Endothelial cell of umbilical vein (primary cell): ENCODE measurements at regions not wholly inside any gene's neighbourhood (a gene's known extent, or its start where the extent isn't known, plus 50 kb on each side); places are given as distances from the start of the nearest gene placed in this dataset.

Experiments used
- BruUV-seq: library from RNA; stranded (reverse); fragments of 400-500 nt; replicated peaks from 2 replicates; lab custom pipeline; 2021; lab: Mats Ljungman, UMichigan
- CTCF ChIA-PET: fragments of 300-600, 350-600 bp; sonication (Branson Sonifier 250); formaldehyde crosslinking; loops from one replicate; lab custom pipeline; 2021; ENCODE audit warnings: antibody characterized with exemption, inconsistent platforms; lab: Charles Lee
- POLR2A ChIA-PET: fragments of 300-600, 350-600 bp; sonication (Branson Sonifier 250); formaldehyde crosslinking; loops from one replicate; lab custom pipeline; 2021; ENCODE audit warnings: antibody characterized with exemption, inconsistent platforms; lab: Charles Lee
- DNase-seq: peaks from one replicate; pipeline ENCODE4 v3.0.0-alpha.2; 2011; ENCODE audit warnings: low read depth, low spot score
- FAIRE-seq: peaks from 2 replicates; lab custom pipeline; 2011; peaks lifted over from hg19 to GRCh38; lab: Jason Lieb, UNC
- H2AFZ ChIP-seq: 2 replicates; pipeline ENCODE4 v1.6.0; 2012; ENCODE audit warnings: low read depth, low read length, control low read depth, inconsistent platforms
- H3K27ac ChIP-seq: 2 replicates; pipeline ENCODE4 v1.5.1; 2011; ENCODE audit warnings: low read depth, mild to moderate bottlenecking, control low read depth, low read length, moderate library complexity; ENCODE audit not compliant: insufficient read depth
- H3K27me3 ChIP-seq, 2 experiments: 2 replicates each; pipeline versions ENCODE4 v1.6.0 to v1.6.1; 2011; ENCODE audit warnings: low read length in 2 of 2, mixed read lengths in 1 of 2; ENCODE audit not compliant: control insufficient read depth in 2 of 2, insufficient read depth in 2 of 2
- H3K36me3 ChIP-seq, 2 experiments: 2 replicates in 1 of 2; 3 replicates in 1 of 2; pipeline ENCODE4 v1.5.1; 2011; ENCODE audit warnings: low read length in 2 of 2, mild to moderate bottlenecking in 1 of 2, moderate library complexity in 1 of 2; ENCODE audit not compliant: control insufficient read depth in 2 of 2, insufficient read depth in 2 of 2; ENCODE audit errors: extremely low read depth in 1 of 2
- H3K4me1 ChIP-seq: 3 replicates; pipeline ENCODE4 v1.5.1; 2011; ENCODE audit warnings: mild to moderate bottlenecking, low read length; ENCODE audit not compliant: control insufficient read depth, insufficient read depth; ENCODE audit errors: extremely low read depth
- H3K4me2 ChIP-seq: 2 replicates; pipeline ENCODE4 v1.6.1; 2011; ENCODE audit warnings: low read length, control low read depth, mixed read lengths; ENCODE audit not compliant: insufficient read depth
- H3K4me3 ChIP-seq, 3 experiments: fragments of 200-600 bp in 1 of 3; sonication (generic), shearing (Covaris generic) in 1 of 3; replicated peaks in 1 of 3; 2 replicates each; pipeline ENCODE4 v1.5.1; 2011 to 2016; ENCODE audit warnings: control low read depth in 3 of 3, low read length in 3 of 3, mild to moderate bottlenecking in 2 of 3, inconsistent platforms in 1 of 3, low read depth in 1 of 3, moderate library complexity in 1 of 3; ENCODE audit not compliant: insufficient read depth in 1 of 3
- H3K79me2 ChIP-seq: 2 replicates; pipeline ENCODE4 v1.6.0; 2012; ENCODE audit warnings: low read length, inconsistent platforms; ENCODE audit not compliant: control insufficient read depth, insufficient read depth
- H3K9ac ChIP-seq: replicated peaks from 2 replicates; pipeline ENCODE3; 2011; ENCODE audit warnings: low read length, control low read depth; ENCODE audit not compliant: insufficient read depth; ENCODE audit errors: extremely low read depth
- H3K9me1 ChIP-seq: replicated peaks from 3 replicates; pipeline ENCODE4 v1.6.0; 2011; ENCODE audit warnings: mild to moderate bottlenecking, low read length; ENCODE audit not compliant: control insufficient read depth, insufficient read depth; ENCODE audit errors: extremely low read depth
- H3K9me3 ChIP-seq: replicated peaks from 2 replicates; pipeline ENCODE4 v1.5.1; 2012; ENCODE audit warnings: low read length, inconsistent platforms; ENCODE audit not compliant: control insufficient read depth, insufficient read depth
- H4K20me1 ChIP-seq: replicated peaks from 2 replicates; pipeline ENCODE3; 2011; ENCODE audit warnings: mild to moderate bottlenecking, low read length; ENCODE audit not compliant: control insufficient read depth, insufficient read depth; ENCODE audit errors: extremely low read depth
- CTCF ChIP-seq, 2 donors: IDR thresholded peaks; 1 replicate in 1 of 2; 2 replicates in 1 of 2; pipeline ENCODE4 v1.5.1; 2011; ENCODE audit warnings: low read length in 2 of 2, mild to moderate bottlenecking in 2 of 2, moderate library complexity in 2 of 2, control low read depth in 1 of 2, inconsistent platforms in 1 of 2, low read depth in 1 of 2; ENCODE audit not compliant: insufficient read depth in 1 of 2; ENCODE audit errors: extremely low read depth in 1 of 2
- EZH2 ChIP-seq: IDR thresholded peaks from 2 replicates; pipeline ENCODE4 v1.6.1; 2012; ENCODE audit warnings: borderline replicate concordance, low read depth, mild to moderate bottlenecking, moderate library complexity, low read length, inconsistent platforms; ENCODE audit not compliant: severe bottlenecking
- FOS ChIP-seq: IDR thresholded peaks from 2 replicates; pipeline ENCODE4 v1.6.1; 2011; ENCODE audit warnings: mild to moderate bottlenecking, low read length, moderate library complexity, borderline replicate concordance; ENCODE audit not compliant: insufficient read depth
- GATA2 ChIP-seq: IDR thresholded peaks from 2 replicates; pipeline ENCODE4 v1.7.0; 2011; ENCODE audit warnings: low read depth, mild to moderate bottlenecking, moderate library complexity, mixed read lengths, low read length; ENCODE audit not compliant: insufficient read length, insufficient read depth
- JUN ChIP-seq: IDR thresholded peaks from 2 replicates; pipeline ENCODE4 v1.6.1; 2011; ENCODE audit warnings: borderline replicate concordance, low read depth; ENCODE audit not compliant: insufficient read length, insufficient read depth
- MYC ChIP-seq: IDR thresholded peaks from one replicate; pipeline ENCODE4 v1.6.1; 2011; ENCODE audit warnings: mild to moderate bottlenecking, low read depth, low read length
- POLR2A ChIP-seq: IDR thresholded peaks from 2 replicates; pipeline ENCODE4 v1.6.1; 2012; ENCODE audit warnings: low read depth, mild to moderate bottlenecking, control low read depth, low read length
- POLR2AphosphoS5 ChIP-seq: IDR thresholded peaks from 2 replicates; pipeline ENCODE4 v1.6.1; 2012; ENCODE audit warnings: low read depth, mild to moderate bottlenecking, control low read depth, low read length, moderate library complexity; ENCODE audit not compliant: insufficient read depth
- dilution Hi-C: fragments of 300-500 bp; cut with MboI; formaldehyde crosslinking; loops from one replicate; pipeline ENCODE4 v1.15.0; 2019; ENCODE audit warnings: low sequenced_read_pairs; ENCODE audit not compliant: extremely low pct_ligation_motif_present
- intact Hi-C: fragments of 100-400 bp; cut with micrococcal nuclease; formaldehyde crosslinking; loops from one replicate; pipeline ENCODE4 v1.10.0; 2022
- TF ChIP-seq, protein P1 (sequence below): IDR thresholded peaks from 2 replicates; pipeline ENCODE4 v1.6.1; 2011; ENCODE audit not compliant: insufficient read depth, insufficient read length

GRCh38 chr15:69673291-69673881, 220.8 kb downstream of the RPLP1 start:
- no TSS peak for BruUV-seq
- Histone ChIP-seq H3K4me2 (no peak overlapping the region), H3K27ac (no peak overlapping the region), H3K4me1 (no peaks in the 10 kb centered on the region), H3K9me1 (no peaks in the 10 kb centered on the region), H2AFZ (no peak overlapping the region), H3K9me3 (no peaks in the 10 kb centered on the region), H3K36me3 (no peaks in the 10 kb centered on the region), H3K27me3 (no peaks in the 10 kb centered on the region), H3K79me2 (no peaks in the 10 kb centered on the region), H3K4me3 (no peak overlapping the region), H4K20me1 (no peaks in the 10 kb centered on the region), H3K9ac (no peak overlapping the region)
- intact Hi-C loops: no loop called here
- ChIA-PET CTCF (interaction anchor here (0.8 kb wide), 1 partner anchor 10 kb away, joined by 4 read pairs; no protein-coding TSS in a partner anchor), POLR2A (no interaction called here)
- FAIRE-seq (no peak), DNase-seq (no peak)
- dilution Hi-C loops: no loop called here
- no peak for TF ChIP-seq JUN
- no peak for TF ChIP-seq EZH2
- no peak for TF ChIP-seq MYC
- TF ChIP-seq, protein P1, sequence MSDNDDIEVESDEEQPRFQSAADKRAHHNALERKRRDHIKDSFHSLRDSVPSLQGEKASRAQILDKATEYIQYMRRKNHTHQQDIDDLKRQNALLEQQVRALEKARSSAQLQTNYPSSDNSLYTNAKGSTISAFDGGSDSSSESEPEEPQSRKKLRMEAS: no peak
- TF ChIP-seq FOS: no peak
- TF ChIP-seq GATA2: no peak
- no peak for TF ChIP-seq POLR2AphosphoS5
- no peak for TF ChIP-seq CTCF (IDR thresholded peaks at IDR 0.05; ENCODE audit: extremely low read depth in 1 of 2, insufficient read depth in 1 of 2, low read depth in 1 of 2, low read length in 2 of 2)
- no peak for TF ChIP-seq POLR2A
